HG02759 (cell line): ENCODE measurements at regions not wholly inside any gene's neighbourhood (a gene's known extent, or its start where the extent isn't known, plus 50 kb on each side); places are given as distances from the start of the nearest gene placed in this dataset.

Experiments used
- ATAC-seq: cut with Tn5 transposase; IDR thresholded peaks from one replicate; pipeline ENCODE4 v1.9.1; 2021; ENCODE audit warnings: mild to moderate bottlenecking, moderate library complexity; ENCODE audit not compliant: unreplicated experiment

DNA sequence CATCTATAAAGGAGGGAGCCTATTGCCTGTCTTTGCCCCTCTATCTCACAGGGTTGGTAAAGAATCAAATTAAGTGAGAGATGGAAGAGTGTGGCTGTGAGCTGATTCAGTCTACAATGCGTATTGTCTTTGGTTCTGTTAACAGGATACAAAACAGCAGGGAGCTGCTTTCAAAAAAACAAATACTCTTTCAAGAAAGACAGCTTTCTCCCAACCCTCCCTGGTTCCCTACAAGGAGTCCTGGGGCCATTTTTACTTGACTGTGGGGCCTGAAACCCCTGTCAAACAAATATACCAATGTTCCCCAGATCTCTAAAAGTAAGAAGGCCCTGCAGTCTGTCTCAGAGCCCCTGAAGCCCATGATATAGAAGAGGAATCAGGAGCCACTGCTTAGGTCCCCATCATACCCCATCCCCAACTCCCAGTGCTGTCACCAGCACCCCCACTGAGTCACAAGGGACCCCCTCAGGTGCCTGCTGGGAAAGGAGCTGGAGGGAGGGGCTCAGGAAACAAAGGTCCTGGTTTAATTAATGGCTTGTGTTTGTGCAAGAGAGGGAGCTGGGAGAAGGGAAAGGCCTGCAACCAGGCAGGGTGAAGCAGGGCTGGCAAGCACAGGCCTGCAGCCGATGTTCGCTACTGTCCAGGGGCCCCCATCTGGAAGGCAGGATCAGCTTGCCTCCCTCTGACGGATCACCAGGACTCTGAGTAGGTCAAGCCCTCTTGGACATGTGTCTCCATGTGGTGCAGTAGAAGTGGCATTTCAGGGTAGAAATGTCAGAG lies 182.0 kb upstream of the GHITM start:
- ATAC-seq: no peak

DNA sequence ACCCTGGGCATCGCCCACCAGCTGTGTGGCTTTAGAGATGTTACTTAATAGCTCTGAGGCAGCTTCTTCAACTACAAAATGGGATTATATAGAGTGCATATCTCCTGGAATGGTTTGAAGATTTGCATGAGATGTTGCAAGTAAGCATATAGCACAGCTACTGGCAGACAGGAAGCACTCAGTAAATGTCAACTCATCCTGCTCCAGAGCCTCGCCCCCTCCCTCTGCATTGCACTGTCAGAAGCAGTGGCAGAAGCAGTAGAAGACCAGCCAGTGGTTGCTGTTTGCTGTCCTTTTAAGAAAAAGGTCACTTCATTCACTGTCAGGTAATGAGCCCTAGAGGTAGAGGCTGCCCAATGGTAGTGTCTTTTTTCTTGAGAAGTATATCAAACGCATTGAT lies 180.0 kb upstream of the GHITM start:
- no peak for ATAC-seq

DNA sequence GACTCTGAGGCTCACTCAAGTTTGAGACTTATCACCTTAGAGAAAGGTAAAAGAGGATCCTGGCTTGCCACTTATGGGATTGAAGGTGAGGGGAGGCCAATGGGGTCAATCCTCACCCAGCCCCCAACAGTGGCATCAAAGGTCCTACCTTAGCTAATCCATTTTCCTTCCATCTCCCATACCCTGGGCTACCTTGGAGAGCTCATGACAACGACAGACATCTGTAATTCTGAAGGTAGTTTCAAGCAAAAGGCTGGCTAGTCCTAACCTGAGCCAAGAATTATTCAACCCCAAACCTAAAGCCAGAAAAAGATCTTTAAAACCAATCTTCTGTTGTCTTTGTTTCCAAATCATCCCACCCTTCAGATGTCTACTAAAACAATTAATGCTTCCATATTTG lies 179.2 kb upstream of the GHITM start:
- no peak for ATAC-seq

DNA sequence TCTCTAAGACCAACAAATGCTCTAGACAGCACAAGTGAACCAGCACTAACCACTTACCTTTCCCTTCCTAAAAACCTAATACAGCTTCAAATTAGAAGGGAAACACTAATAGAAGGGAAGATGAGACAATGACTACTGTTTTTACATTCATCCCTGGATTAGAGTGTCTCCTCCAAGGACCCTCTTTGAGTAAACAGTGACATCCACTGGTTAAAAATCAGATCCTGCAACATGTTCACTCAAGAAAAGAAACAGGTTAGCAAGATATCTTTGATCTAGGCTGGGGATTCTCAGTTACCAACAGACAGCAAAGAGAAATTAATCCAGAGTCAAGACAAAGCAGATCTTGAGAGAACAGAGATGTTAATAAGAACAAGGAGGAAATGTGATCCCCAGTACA lies 177.7 kb upstream of the GHITM start:
- ATAC-seq: no peak

- no peak for ATAC-seq
These were observed 175.9 kb upstream of the GHITM start for GRCh38 chr10:83963446-83963845.

DNA sequence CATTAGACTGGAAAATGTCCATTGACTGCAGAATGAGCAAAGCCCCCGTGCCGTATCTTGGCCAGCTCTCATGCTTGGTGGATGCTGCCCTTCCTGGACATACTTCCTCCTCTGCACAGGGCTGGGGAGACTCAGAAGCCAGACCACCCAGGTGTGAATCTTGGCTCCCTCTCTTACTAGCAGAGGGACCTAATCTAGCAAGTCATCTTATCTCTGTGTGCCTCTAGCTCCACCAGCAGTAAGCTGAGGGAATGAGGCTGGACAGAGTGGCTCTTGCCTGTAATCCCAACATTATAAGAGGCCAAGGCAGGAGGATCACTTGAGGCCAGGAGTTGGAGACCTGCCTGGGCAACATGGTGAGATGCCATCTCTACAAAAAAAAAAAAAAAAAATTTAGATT lies 173.8 kb upstream of the GHITM start:
- no peak for ATAC-seq

DNA sequence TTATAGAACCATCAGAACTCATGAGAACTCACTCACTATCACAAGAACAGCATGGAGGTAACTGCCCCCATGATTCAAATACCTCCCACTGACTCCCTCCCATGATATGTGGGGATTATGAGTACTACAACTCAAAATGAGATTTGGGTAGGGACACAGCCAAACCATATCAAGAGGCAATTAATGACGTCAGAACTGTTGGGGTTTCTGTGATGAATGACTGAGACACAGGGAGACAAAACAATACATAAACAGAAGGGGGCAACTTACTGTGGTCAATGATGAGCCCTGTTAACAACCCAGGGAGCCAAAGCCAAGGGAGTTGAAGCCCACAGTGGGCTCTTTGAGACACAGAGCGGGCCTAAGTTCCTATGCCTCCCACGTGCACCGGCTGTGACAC lies 171.3 kb upstream of the GHITM start:
- ATAC-seq: no peak

- no peak for ATAC-seq
These were observed 160.5 kb upstream of the GHITM start for GRCh38 chr10:83978681-83979383.

DNA sequence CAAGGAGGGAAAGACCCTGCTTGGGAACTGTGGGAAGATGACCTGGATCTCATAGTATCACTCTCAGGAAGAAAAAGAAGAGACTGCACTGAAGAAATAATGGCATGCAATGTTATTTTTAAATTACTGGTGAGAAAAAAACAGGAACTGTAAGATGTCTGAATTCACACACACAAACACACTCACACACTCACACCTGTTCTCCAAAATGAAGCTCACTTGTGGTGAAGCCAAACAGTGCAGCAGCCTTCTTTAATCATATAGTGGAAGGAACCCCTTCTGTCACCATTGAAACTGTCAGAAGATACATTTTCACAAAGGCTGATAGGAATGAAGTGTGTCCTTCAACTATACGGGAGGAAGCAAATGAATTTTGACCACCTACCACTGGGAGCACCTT lies 156.5 kb upstream of the GHITM start:
- no peak for ATAC-seq

- no peak for ATAC-seq
These were observed 155.6 kb upstream of the GHITM start for GRCh38 chr10:83983578-83984255.

DNA sequence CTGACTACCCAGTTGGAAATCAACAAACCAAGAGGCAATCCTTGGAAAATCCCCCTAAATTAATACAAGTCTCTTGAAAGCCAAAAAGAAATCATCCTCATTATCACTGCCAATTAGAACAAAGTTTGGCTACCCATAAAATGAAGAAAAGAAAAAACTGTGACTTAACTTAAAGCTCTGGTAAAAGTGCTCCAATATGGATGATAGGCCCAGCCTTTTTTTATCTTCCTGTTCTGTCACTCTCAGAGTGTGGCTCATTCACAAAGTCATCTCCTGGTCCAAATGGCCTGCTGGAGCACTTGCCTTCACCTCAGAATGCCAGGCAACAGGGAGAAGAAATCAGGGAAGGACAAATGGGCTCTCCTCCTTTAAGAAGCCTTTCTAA lies 155.1 kb upstream of the GHITM start:
- no peak for ATAC-seq

- ATAC-seq: no peak
These were observed 152.5 kb upstream of the GHITM start for GRCh38 chr10:83986800-83987199.

GRCh38 chr10:83987216-83987615 lies 152.1 kb upstream of the GHITM start:
- no peak for ATAC-seq

GRCh38 chr10:83988435-83988834 lies 150.9 kb upstream of the GHITM start:
- no peak for ATAC-seq

- ATAC-seq: peak; percentile 92
These were observed 149.2 kb upstream of the GHITM start for GRCh38 chr10:83990126-83990525.

DNA sequence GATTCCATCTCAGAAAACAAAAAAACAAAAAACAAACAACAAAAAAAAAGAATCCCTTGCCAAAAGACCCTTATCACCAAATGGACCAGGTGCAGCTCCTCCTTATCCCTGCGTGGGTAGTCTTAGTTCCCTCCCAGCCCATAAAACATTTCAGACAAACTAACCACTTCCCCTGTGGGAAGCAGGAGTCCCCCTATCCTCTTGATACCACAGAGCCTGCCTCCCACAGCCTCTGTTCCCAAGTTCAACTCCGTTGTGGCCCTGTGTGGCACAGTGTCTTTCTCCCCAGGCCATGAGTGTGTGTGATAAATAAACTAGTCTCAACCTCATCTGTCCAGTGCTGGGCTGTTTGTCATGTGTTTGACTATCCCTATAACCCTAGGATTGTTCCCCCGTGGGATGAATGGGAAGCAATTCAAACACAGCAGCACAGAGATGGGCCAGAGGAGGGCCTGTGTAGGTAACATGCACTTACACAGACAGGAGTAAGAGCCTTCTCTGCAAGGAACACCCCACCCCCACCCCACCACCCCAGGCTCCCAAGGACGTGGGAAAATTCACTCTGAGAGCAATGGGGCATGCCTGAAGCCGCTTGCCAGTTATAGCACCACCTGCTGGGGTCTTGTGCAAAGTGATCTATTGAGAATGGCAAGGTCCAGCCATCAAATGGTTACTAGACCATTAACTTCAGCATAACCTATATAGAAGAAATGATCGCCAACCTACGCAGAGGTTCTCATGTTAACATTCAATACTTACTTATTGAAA lies 147.1 kb upstream of the GHITM start:
- ATAC-seq: peak; percentile 57

GRCh38 chr10:83994325-83994724 lies 145.0 kb upstream of the GHITM start:
- no peak for ATAC-seq

- ATAC-seq: no peak
These were observed 143.5 kb upstream of the GHITM start for GRCh38 chr10:83995738-83996331.

DNA sequence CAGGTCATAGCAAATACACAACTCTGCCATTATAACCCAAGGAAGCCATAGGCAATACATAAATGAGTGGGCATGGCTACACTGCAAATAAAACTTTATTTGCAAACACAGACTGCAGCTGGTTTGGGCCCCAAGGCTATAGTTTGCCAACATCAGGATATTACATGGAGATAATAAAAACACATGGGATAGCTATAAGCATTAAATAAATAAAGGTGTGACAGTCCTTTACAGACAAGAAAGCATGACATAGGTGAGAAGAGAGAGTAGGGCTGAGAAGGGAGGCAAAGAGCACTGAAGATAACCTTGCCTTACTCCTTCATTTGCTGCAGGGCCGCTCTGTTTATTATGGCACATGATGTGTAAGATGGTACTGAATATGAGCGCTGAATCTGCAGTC lies 135.1 kb upstream of the GHITM start:
- no peak for ATAC-seq

DNA sequence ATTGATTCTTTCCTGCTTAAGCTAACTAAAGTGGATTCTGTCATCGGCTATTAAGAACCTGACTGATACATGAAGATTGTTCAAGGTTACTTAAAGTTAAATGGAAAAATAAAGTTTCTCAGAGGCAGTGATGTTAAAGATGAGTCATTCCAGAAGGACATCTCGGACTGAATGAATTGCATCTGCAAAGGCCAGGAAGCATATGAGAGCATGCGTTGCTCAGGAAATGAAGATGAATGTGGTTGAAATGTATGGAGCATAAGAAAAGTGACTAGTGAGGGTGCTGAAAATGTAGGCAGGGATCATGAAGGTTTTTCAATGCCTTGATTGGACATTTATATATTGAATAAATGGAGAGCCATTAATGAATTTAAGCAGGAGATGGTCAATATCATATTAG lies 133.9 kb upstream of the GHITM start:
- ATAC-seq: no peak

DNA sequence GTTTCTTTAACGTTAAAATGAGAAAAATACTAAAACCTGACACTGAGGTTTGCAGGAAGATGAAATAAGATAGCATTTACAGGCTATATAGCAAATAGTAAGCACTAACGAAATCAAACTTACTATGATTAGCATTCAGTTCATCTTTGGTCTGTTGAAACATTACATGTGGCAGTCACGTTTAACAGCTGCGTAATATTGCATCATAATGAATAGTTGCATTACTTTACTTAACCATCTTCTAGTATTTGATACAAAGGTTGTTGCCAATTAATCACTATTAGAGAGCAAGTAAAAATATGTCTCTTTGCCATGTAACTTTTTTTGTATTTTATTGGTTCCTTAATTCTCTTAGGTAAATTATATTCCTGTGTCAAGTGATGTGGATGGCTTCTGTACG lies 131.8 kb upstream of the GHITM start:
- ATAC-seq: no peak
